Hepatocyte (in vitro differentiated cells): ENCODE measurements at regions not wholly inside any gene's neighbourhood (a gene's known extent, or its start where the extent isn't known, plus 50 kb on each side); places are given as distances from the start of the nearest gene placed in this dataset.
"Not testable (repeated sequence)": the region's sequence is repeated elsewhere in the genome, so short reads cannot be mapped to it uniquely, and the experiment has no call there.

Source experiments
- DNase-seq: peaks from one replicate; pipeline ENCODE4 v3.0.0-alpha.2; 2016; ENCODE audit warnings: low spot score
- H2AFZ ChIP-seq: fragments of 200-600 bp; sonication (generic); 2 replicates; pipeline ENCODE4 v1.6.0; 2016; ENCODE audit warnings: antibody characterized with exemption, mild to moderate bottlenecking
- H3K27ac ChIP-seq: fragments of 200-600 bp; sonication (generic); 2 replicates; pipeline ENCODE4 v1.5.1; 2016; ENCODE audit warnings: mild to moderate bottlenecking
- H3K27me3 ChIP-seq: fragments of 200-600 bp; sonication (generic); 2 replicates; pipeline ENCODE4 v1.6.1; 2016
- H3K36me3 ChIP-seq: fragments of 200-600 bp; sonication (generic); replicated peaks from 2 replicates; pipeline ENCODE4 v1.5.1; 2016; ENCODE audit warnings: low read depth; ENCODE audit not compliant: insufficient read depth
- H3K4me1 ChIP-seq: fragments of 200-600 bp; sonication (generic); 2 replicates; pipeline ENCODE4 v1.5.1; 2016; ENCODE audit warnings: mild to moderate bottlenecking, moderate library complexity; ENCODE audit not compliant: insufficient read depth
- H3K4me2 ChIP-seq: fragments of 200-600 bp; sonication (generic); 2 replicates; pipeline ENCODE4 v1.6.0; 2016
- H3K4me3 ChIP-seq: fragments of 200-600 bp; sonication (generic); 2 replicates; pipeline ENCODE4 v1.5.1; 2016; ENCODE audit warnings: mild to moderate bottlenecking
- H3K79me2 ChIP-seq: fragments of 200-600 bp; sonication (generic); 2 replicates; pipeline ENCODE4 v1.6.0; 2017; ENCODE audit warnings: mild to moderate bottlenecking
- H3K9me2 ChIP-seq: fragments of 200-600 bp; sonication (generic); replicated peaks from 2 replicates; pipeline ENCODE4 v1.6.0; 2017; ENCODE audit warnings: mild to moderate bottlenecking; ENCODE audit not compliant: insufficient read depth
- H3K9me3 ChIP-seq: fragments of 200-600 bp; sonication (generic); 2 replicates; pipeline ENCODE4 v1.5.1; 2016; ENCODE audit warnings: low read depth, mild to moderate bottlenecking
- H4K20me1 ChIP-seq: fragments of 200-600 bp; sonication (generic); 2 replicates; pipeline ENCODE4 v1.6.0; 2016; ENCODE audit warnings: mild to moderate bottlenecking; ENCODE audit not compliant: insufficient read depth, poor library complexity, severe bottlenecking
- EZH2 ChIP-seq: fragments of 200-600 bp; sonication (generic); IDR thresholded peaks from 2 replicates; pipeline ENCODE4 v1.6.1; 2016; ENCODE audit warnings: antibody characterized with exemption, mild to moderate bottlenecking, borderline replicate concordance
- EZH2phosphoT487 ChIP-seq: fragments of 200-600 bp; sonication (generic); IDR thresholded peaks from one replicate; pipeline ENCODE4 v1.6.1; 2018; ENCODE audit warnings: antibody characterized with exemption, mild to moderate bottlenecking, low read depth, moderate library complexity; ENCODE audit not compliant: unreplicated experiment, severe bottlenecking
- WGBS: methylation state at CpG from one replicate; pipeline ENCODE4 v1.1.6; 2016; ENCODE audit warnings: low lambda C conversion rate; ENCODE audit errors: missing lambda C conversion rate; 5-methylcytosine and 5-hydroxymethylcytosine counted together
- TF ChIP-seq, protein P1 (sequence below): fragments of 200-600 bp; sonication (generic); IDR thresholded peaks from 2 replicates; pipeline ENCODE4 v1.5.1; 2016; ENCODE audit warnings: antibody characterized with exemption, mild to moderate bottlenecking; ENCODE audit not compliant: poor library complexity

- 33% methylated on average over 1 of the region's 1 CpG for WGBS
- TF ChIP-seq EZH2phosphoT487, result no peak
- no peak for TF ChIP-seq EZH2
Observed at GRCh38 chr1:121471523-121471922, 286.7 kb downstream of the SRGAP2C start.

DNA sequence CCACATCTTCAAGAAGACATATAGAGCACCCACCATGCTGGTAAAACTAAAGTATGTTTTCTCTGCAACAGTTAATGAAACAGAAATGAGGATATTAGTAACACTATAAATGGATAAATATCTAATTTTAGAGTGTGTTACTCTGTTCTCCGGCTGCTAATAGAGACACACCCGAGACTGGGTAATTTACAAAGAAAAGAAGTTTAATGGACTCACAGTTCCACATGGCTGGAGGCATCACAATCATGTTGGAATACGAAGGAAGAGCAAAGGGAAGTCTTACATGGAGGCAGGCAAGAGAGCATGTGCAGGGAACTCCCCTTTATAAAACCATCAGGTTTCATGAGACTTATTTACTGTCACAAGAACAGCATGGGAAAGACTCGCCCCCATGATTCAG is 287.2 kb downstream of the SRGAP2C start:
- TF ChIP-seq EZH2phosphoT487 (no peak), EZH2 (no peak)
- TF ChIP-seq, protein P1, sequence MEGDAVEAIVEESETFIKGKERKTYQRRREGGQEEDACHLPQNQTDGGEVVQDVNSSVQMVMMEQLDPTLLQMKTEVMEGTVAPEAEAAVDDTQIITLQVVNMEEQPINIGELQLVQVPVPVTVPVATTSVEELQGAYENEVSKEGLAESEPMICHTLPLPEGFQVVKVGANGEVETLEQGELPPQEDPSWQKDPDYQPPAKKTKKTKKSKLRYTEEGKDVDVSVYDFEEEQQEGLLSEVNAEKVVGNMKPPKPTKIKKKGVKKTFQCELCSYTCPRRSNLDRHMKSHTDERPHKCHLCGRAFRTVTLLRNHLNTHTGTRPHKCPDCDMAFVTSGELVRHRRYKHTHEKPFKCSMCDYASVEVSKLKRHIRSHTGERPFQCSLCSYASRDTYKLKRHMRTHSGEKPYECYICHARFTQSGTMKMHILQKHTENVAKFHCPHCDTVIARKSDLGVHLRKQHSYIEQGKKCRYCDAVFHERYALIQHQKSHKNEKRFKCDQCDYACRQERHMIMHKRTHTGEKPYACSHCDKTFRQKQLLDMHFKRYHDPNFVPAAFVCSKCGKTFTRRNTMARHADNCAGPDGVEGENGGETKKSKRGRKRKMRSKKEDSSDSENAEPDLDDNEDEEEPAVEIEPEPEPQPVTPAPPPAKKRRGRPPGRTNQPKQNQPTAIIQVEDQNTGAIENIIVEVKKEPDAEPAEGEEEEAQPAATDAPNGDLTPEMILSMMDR, result no peak
- no peaks in the 10 kb centered on the region for H3K36me3 ChIP-seq

More at GRCh38 chr1:121471523-121471922, 286.7 kb downstream of the SRGAP2C start:
- Histone ChIP-seq H3K4me1 (no peaks in the 10 kb centered on the region), H2AFZ (no peak overlapping the region), H3K9me3 (no peaks in the 10 kb centered on the region), H3K27ac (no peak overlapping the region), H4K20me1 (no peaks in the 10 kb centered on the region), H3K9me2 (no peaks in the 10 kb centered on the region), H3K4me3 (no peak overlapping the region), H3K36me3 (no peaks in the 10 kb centered on the region), H3K79me2 (no peaks in the 10 kb centered on the region), H3K27me3 (no peaks in the 10 kb centered on the region), H3K4me2 (no peak overlapping the region)
- DNase-seq, result no peak

GRCh38 chr1:121483234-121483633 is 298.5 kb downstream of the SRGAP2C start:
- H3K9me3 ChIP-seq, result no peaks in the 10 kb centered on the region
- no peak overlapping the region for H3K4me2 ChIP-seq
- no peaks in the 10 kb centered on the region for H3K79me2 ChIP-seq
- no peaks in the 10 kb centered on the region for H3K27me3 ChIP-seq
- no peak overlapping the region for H3K4me3 ChIP-seq
- no peak for TF ChIP-seq EZH2phosphoT487
- no peak for TF ChIP-seq EZH2
- TF ChIP-seq, protein P1, result no peak
- H3K9me2 ChIP-seq, result no peaks in the 10 kb centered on the region
- H4K20me1 ChIP-seq, result no peaks in the 10 kb centered on the region
- no peaks in the 10 kb centered on the region for H3K36me3 ChIP-seq
- no peak overlapping the region for H2AFZ ChIP-seq
- no peaks in the 10 kb centered on the region for H3K4me1 ChIP-seq
- DNase-seq, result no peak
- H3K27ac ChIP-seq, result peak overlapping the region; percentile 52

More for the DNA sequence above, 287.2 kb downstream of the SRGAP2C start:
- H3K9me3 ChIP-seq, result no peaks in the 10 kb centered on the region
- H4K20me1 ChIP-seq, result no peaks in the 10 kb centered on the region
- 91% methylated on average over 4 of the region's 4 CpGs for WGBS
- no peak overlapping the region for H3K4me3 ChIP-seq
- no peaks in the 10 kb centered on the region for H3K79me2 ChIP-seq
- no peak overlapping the region for H3K4me2 ChIP-seq
- no peaks in the 10 kb centered on the region for H3K4me1 ChIP-seq
- no peak overlapping the region for H3K27ac ChIP-seq
- H3K27me3 ChIP-seq, result no peaks in the 10 kb centered on the region
- no peak for DNase-seq
- H2AFZ ChIP-seq, result no peak overlapping the region
- no peaks in the 10 kb centered on the region for H3K9me2 ChIP-seq

DNA sequence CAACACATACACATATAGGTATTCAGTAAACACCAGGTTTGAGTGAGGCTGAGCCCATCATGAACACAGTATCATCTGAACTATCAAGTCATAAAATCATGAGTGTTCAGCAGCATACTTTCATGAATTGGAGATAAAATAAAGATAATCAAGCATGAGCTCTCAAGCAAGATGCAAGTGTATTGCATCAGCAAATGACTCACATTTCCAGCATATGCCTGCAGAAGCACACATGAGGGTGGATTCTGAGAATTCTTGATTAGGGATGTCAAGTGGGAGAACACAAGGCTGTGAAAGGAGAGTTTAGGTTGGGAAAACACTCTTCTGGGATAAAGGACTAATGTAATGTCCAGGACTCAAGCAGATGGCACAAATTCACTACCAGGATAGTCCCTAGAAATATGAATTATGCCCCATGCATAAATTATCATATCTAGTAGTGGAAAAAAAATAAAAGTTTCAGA is 299.2 kb downstream of the SRGAP2C start:
- TF ChIP-seq EZH2, result no peak
- no peak for TF ChIP-seq EZH2phosphoT487
- TF ChIP-seq, protein P1, result no peak
- peak overlapping the region; percentile 76 for H3K27ac ChIP-seq
- no peaks in the 10 kb centered on the region for H3K36me3 ChIP-seq
- H3K4me2 ChIP-seq, result no peak overlapping the region
- H4K20me1 ChIP-seq, result no peaks in the 10 kb centered on the region
- peak; percentile 52 for DNase-seq
- H3K9me2 ChIP-seq, result no peaks in the 10 kb centered on the region
- no peaks in the 10 kb centered on the region for H3K9me3 ChIP-seq
- no peak overlapping the region for H3K4me3 ChIP-seq
- no peaks in the 10 kb centered on the region for H3K27me3 ChIP-seq
- H3K79me2 ChIP-seq, result no peaks in the 10 kb centered on the region
- H3K4me1 ChIP-seq, result no peaks in the 10 kb centered on the region
- no peak overlapping the region for H2AFZ ChIP-seq

DNA sequence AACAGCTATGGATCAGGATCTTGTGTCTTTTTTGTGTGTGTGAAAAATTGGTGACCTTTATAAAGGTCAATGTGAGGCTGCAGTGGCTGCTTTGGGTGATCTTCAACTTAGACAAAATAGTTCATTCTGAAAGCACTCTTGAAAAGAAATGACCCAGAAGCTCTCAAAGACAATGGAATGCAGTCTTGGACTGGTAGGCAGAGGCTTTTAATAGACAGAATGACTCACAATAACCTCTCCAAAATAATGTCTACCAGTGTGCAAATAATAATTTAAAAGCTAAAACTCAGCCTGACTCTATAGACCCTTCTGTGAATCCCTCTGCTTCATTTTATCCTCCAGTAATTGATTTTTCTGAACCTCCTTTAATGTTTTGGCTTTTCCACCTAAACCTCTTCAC is 310.0 kb downstream of the SRGAP2C start:
- H3K4me2 ChIP-seq, H3K4me1 ChIP-seq, H3K27ac ChIP-seq, DNase-seq, H3K4me3 ChIP-seq, H3K36me3 ChIP-seq, H4K20me1 ChIP-seq, H3K9me2 ChIP-seq, H2AFZ ChIP-seq, H3K27me3 ChIP-seq, H3K9me3 ChIP-seq, H3K79me2 ChIP-seq: not testable (repeated sequence)

- 82% methylated on average over 5 of the region's 5 CpGs for WGBS
- not testable (repeated sequence) for H3K36me3 ChIP-seq, H3K27me3 ChIP-seq, H3K4me3 ChIP-seq, H4K20me1 ChIP-seq, H3K4me2 ChIP-seq, H2AFZ ChIP-seq, H3K9me2 ChIP-seq, H3K79me2 ChIP-seq, H3K4me1 ChIP-seq, H3K9me3 ChIP-seq
- H3K27ac ChIP-seq, result peak overlapping the region; percentile 60
- peak; percentile 36 for DNase-seq
Observed at GRCh38 chr1:121511455-121511854, 326.7 kb downstream of the SRGAP2C start.
